KG1 (cell line): ENCODE measurements at regions not wholly inside any gene's neighbourhood (a gene's known extent, or its start where the extent isn't known, plus 50 kb on each side); places are given as distances from the start of the nearest gene placed in this dataset.

Experiments
- DNase-seq: peaks from one replicate; lab custom pipeline; 2025; lab: John Stamatoyannopoulos, UW

DNA sequence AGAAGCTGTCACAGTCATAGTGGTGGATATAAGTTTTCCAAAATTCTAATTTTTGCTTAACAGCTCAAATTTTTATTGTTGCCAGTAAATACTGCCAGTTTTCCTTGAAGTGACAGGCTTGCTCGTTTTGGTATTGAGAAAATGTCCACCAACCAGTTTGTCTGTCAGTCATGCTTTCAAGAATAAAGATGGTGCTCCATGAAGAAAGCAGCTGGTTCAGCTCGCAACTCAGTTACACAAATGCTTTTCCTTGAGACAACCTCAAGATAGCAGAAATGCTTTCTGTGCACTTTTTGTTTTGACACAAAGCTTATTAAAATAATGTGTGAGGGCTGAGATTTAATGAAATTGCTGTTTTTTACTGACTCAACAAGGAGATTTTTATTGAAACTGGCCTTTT, 135.7 kb downstream of the LRRC70 start:
- DNase-seq = no peak

DNA sequence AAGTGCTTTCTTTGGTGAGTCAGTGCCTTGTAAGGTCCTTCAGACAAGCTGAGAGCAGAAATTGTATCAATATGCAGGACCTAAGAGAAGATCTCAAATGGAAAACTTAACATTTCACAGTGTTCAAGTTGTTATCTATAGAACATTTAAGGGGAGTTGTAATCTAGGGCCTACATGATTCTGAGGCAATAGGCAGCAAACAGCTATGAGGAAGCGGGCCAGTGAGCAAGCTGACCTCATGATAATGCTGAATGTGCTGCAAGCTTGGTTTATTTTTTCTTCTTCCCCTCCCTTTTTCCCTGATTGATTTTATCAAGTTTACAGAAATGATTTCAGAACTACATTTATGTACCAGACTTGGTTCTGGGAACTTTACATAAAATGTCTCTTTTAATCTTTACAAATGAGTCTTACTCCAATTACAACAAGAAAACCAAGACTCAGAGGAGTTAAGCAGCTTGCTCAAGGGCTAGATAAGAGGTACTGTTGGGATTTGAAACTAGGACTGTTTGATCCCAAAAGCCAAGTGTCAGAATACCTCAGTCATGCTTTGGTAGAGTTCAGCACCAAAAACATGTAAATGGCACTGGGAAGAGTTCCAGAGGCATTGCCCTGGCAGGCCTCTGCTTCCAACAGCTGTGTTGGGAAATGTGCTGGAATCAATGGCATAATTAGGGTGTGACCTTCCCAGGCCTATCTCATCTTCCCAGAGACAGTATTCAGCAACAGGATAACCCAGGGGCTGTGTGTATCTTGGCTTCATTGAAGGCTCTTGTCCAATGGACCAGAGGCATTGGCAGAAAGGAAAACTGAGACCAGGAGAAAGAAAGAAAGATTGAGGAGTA, 130.1 kb downstream of the LRRC70 start:
- DNase-seq = no peak

DNA sequence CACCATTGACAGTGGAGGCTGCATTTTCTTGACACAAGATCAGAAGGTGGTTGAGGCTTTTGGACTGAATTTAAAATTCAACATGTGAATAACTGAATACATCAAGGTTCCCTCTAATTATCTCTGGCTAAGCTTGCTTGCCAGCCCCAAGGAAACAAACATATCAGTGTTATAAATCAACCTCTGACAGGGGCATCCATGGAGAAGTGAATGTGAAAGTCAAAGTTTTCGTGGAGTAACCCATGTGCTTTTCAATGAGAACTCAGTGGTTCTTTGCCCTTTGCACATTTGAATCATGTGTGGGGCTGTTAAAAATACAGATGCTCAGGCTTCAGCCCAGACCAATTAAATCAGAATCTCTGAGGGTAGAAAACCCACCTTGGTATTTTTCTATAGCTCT, 128.9 kb downstream of the LRRC70 start:
- no peak for DNase-seq

DNA sequence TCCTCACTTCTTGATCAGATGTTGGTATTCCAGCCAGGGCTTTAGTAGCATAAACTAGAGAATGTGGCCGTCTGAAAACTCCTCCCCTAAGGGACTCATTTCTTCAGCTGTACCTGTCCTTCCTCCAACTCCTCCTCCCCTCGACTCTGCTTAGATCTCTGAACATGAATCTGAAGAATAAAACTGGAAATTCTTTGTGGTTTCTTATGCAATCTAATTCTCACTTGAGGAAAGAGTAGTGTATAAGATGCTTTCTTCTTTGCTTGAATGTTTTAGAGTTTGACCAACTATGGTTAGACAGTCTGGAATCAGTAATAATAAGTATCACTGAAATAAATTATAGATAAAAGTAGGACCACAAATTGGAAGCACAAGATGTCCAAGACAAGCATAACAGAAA, 128.5 kb downstream of the LRRC70 start:
- no peak for DNase-seq

DNA sequence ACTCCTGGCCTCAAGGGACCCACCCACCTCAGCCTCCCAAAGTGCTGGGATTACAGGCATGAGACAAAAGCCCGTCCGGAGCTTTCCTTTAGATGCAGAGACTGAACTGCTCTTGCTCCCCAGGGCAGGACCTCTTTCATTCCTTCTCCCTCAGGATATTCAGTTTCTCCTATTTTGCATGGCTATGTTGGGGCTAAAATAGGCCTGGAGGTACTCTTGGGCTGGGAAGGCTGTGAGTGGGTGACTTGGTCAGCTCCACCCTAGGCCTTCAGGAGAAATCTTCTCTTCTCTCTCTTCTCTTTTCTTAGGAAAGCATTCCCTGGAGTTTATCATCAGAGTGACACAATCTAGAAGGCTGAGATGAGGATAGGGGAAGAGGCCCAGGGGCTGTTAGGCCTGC, 126.4 kb downstream of the LRRC70 start:
- no peak for DNase-seq

DNA sequence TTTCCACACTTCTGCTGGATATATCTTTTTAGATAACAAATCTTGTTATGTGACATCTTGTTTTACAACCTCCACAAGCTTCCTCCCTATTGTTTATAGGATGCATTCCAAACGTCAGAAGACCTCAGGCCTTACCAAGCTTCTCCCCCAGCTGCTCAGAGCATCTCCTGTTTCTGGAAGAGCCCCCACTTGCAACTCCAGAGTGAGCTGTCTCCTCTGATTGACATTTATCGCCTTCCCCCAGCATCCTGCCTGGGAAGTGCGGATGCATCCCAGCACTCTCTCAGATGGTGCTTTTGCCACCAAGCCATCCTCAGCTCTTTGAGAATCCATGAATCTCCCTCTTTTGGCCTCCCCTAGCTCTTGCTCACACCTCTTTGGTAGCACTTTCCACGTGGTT, 123.5 kb downstream of the LRRC70 start:
- DNase-seq = no peak

DNA sequence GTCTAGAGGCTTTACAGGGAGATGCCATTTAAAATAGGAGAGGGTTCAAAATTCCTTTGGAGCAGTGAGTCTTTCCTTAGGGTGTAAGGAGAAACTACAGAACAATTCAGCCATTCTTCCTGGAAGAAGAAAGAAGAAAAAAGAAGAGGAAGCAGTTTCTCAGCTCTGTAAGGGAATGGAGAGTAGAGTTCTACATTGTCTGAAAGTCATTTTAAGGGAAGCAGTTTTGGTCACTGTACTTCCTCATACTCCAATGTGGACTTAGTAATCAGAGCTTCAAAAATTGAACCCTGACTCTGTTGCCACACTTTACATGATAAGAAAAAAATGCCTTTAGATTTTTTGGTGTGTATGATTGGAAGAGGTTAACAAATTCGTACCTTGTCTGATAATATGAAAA, 122.4 kb downstream of the LRRC70 start:
- no peak for DNase-seq

DNA sequence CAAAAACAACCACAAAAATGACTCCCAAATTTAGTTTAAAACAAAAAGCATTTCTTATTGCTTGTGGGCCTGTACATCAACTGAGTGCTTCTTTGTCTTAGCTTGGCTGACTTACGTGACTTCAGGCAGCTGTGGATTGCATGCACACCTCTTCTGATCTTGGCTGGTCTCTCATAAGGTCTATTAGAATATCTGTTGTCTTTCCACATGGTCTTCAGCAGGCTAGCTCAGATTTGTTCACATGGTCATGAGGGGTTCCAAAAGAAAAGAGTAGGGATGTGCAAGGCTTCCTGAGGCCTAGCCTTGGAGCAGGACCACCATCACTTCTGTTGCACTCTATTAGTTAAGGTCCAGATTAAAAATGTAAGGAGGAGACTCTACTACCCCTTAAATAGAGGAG, 120.1 kb downstream of the LRRC70 start:
- DNase-seq = no peak

DNA sequence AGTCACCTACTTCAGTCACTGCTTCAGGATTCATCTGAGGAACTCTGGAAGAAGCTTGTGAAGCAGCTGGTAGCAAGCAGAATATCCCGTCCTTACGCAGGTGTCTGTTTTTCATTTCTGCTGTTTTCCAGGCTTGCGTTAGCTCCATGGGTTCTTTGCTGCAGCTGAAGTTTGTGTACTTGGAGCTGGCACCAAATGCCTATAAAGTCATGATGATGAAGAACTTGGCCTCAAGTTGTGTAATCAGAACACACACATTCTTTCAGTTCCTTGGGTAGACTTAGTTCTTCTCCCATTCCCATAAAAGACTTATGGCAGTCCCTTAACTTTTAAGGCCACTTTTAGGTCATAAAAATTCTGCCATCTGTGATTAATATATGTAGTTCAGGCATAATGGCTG, 116.7 kb downstream of the LRRC70 start:
- no peak for DNase-seq

DNA sequence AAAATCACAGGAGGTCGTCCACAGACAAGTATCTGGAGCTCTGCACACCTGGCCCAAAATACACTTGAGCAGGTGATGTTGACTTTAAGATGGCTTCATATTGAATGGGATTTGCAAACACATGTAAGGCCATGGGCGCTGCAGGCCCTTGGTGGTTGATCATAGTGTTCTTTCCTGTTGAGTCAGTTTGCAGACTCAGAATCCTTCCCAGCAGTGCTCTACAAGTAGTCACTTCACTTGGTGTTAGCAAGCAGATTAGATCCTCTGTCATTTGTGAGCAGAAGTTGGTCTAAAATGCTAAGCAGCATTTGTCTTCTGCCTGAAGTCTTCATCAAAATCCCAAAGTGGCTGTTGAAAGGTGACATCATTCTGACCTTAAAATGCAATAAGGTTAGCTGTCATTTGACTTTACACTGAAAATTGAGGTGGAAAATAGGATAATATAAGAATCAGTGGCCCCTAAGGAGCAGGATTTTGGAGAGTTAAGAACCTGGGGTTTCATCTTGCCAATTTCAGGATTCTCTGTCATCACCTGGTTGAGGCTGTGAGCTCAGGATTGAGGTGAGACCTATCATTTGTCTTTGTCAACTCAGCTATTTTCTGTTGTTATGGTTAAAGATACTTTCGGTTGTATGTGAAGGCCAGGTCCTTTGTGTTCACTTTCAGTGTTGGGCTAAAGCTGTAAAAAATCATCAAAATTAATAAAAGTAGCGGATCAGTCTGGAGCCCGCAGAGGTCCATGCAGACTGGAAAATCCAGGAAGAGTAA, 114.5 kb downstream of the LRRC70 start:
- DNase-seq = no peak

DNA sequence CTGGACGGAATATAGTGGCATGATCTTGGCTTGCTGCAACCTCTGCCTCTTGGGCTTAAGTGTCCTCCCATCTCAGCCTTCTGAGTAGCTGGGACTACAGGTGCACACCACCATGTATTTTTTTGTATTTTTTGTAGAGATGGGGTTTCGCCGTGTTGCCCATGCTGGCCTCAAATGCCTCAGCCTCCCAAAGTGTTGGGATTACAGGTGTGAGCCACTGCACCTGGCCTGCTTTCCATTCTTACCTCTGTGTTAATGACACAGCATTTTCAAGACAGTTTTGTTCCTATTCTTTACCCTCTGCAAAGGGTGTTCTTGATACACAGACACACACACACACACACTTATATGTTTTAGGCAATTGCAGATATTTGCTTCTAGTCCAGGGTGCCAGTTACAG, 113.3 kb downstream of the LRRC70 start:
- DNase-seq = no peak

DNA sequence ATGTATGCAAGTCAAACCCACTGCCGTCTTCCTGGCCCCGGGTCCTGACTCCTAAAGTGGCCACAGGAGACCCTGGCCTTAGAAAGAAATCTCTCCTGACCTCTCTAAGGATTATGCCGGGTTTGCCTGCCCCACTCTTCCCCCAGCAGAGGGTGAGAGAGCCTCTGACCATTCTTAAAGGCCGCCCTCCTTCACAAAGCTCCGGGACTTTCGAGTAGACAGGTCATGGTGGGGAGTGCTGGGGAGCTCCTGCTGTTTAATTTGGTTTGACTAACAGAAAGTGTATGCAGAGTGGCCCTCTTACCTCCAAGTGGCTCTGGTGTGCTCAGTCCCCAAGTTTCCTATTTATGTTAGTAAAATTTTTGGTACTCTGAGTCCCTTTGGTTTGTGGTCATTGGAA, 111.8 kb downstream of the LRRC70 start:
- no peak for DNase-seq

DNA sequence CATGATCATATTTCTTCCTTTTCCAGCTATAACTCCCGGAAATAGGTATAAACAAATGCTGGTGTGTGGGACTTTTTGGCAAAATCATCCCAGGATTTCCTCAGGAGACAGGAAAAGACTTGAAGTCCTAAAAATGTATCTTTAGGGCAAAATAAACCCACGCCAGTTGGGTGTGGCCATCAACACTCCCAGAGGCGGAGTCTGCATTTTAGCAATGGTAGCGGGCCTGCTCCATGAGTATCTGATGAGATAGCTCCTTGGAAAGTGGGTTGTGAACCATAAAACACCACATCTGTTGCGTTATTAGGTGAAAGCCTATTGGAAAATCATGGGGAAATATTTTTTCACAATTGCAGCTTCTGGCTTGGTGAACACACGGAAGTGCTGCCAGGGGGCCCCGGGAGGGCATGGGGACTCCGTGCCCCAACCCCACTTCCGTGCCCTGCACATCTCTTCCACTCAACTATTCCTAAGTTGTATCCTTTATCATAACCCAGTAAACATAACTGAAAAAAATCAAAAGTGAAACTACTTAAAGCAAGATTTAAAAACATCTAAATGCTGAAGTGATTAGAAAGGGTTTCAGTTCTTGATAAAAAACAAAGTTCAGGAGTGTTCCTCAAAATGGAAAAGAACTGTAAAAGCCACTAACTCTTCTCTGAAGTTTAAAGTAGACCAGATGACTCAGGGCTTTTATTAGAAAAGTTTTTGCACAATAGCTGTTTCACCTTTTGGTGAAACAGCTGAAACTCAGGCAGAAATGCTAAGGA, 111.2 kb downstream of the LRRC70 start:
- no peak for DNase-seq

DNA sequence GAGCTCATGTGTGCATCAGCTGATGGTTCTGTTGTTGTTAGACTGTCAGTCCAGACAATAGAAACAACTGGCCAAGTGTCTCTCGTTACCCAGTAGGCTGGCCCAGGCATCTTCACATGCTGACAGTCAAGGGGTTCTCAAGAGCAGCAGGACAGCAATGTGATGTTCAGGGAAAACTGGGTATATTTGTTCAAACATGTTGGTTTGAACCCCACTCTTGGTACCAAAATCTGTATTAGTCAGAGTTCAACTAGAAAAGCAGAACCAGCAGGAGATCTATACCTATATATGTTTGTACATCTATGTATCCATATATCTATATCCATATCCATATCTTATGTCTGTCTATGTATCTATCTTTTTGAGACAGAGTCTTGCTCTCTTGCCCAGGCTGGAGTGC, 108.1 kb downstream of the LRRC70 start:
- no peak for DNase-seq

DNA sequence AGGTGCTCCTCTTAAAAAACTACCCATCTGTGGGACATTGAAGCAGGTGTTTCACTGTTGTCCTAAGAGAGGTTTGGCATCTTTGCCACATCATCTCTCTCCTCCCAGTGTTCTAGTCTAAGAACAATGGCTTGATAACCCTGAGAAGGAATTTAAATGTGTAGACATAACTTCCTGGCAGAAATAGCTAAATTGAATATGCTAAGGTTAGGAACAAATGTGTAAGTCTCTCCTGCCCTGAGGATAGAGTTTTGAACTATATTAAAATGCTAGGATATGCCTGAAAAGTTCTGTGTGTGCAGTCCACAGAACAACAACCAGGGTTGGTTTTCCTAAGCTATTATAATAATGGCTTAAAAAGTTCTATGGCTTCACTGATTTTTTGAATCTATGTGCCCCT, 106.6 kb downstream of the LRRC70 start:
- no peak for DNase-seq

DNA sequence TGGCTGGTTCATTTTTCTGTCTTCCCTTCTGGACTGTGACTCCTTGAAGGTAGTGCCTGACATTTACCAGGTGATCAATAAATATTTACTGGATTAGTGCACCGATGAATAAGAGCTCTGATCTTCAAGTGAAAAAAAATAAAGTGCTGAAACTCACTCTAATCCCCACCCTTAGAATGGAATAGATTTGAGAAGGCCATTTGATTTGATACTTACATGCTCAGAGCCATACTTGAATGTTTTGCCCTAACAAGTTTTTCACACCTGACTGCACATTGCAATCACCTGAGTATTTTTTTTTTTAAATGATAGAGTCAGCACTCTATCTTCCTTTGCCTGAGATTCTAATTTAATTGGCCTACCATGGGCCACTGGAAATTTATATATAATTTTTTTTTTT, 105.7 kb downstream of the LRRC70 start:
- no peak for DNase-seq

DNA sequence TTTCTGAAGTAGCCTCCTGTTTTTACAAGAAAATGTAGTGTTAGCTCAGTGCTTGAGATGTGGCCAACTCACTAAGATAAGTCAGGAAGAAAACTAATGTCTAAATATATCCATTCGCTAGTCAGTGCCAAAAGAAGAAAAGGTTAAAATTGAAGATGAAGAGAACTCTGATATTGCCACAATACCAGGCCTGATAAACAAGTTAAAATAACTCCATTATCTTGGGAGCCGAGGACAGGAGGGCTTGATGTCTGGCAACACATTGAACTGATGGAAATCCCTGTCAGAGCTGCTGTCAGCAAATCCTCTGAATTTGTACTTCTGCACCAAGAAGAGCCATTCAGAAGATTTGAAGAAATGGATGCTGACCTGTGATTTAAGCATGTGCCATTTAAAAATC, 103.4 kb downstream of the LRRC70 start:
- no peak for DNase-seq

DNA sequence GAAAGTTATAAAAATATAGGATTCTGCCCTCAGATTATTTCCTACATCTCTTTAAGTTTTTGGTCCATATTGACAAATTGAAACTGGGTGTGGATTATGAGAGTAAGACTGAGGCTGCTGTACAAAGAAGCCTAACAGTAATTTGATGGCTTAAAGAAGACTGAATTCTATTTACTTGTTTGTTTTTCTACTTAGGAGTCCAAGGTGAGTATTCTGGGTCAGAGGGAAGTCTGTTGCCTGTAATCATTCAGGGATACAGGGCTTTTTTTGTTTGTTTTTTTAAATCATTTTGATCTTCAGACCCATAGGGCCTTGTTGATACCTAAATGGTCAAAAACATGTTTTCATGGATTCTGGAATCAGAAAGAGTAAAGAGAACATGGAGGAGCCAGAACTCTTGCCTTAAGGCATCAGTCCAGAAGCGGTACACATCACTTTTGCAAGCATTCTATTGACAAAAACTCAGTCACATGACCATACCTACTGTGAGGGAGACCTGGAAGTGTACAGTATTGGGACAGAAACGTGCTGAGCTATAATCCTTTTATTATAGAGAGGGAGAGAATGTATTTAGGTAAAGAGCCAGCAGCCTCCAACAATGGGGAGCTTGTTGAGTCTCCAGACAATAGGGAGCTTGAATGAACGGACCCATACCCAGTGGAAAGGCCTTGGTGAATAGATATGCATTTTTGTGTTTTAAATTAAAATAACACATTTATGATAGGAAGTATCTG, 102.7 kb downstream of the LRRC70 start:
- DNase-seq = no peak

DNA sequence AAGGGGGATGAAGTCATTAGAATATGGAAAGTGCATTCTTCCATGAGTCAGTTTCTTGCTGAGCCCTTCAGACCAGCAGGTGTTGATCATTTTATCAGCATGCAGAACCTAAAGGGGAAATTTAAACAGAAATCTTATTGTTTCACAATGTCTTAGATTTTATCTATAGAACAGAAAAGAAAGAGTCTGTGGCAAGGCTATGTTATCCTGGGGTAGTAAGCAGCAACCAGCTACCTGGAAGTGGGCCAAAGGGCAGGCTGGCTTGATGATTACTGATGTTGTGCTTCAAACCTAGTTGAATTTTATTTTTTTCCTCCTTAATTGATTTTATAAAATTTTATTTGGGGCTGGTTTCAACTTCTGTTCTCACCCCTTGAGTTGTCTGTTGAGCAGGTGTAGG, 101.5 kb downstream of the LRRC70 start:
- DNase-seq = no peak
